HEK293 (cell line): ENCODE measurements at regions not wholly inside any gene's neighbourhood (a gene's known extent, or its start where the extent isn't known, plus 50 kb on each side); places are given as distances from the start of the nearest gene placed in this dataset.

Experiments
- CTCF ChIA-PET: fragments of 350-600 bp; formaldehyde crosslinking; extraction: SDS; loops from one replicate; lab custom pipeline; 2021; ENCODE audit warnings: antibody characterized with exemption; lab: Yijun Ruan, JAX
- POLR2A ChIA-PET: fragments of 300-600 bp; formaldehyde crosslinking; extraction: SDS; loops from one replicate; lab custom pipeline; 2020; ENCODE audit warnings: antibody characterized with exemption, inconsistent platforms; lab: Yijun Ruan, JAX
- H3K27ac ChIP-seq: fragments of 200-500 bp; sonication (Bioruptor generic); 2 replicates; pipeline ENCODE4 v1.5.1; 2014; ENCODE audit warnings: low read depth, low read length, control low read depth, inconsistent platforms; ENCODE audit errors: extremely low read depth
- H3K36me3 ChIP-seq, 2 experiments: fragments of 200-500 bp in 1 of 2; sonication (Bioruptor generic) in 1 of 2; 1 replicate in 1 of 2; 2 replicates in 1 of 2; pipeline ENCODE4 v1.5.1; 2014 to 2017; ENCODE audit warnings: inconsistent platforms in 2 of 2, low read length in 2 of 2; ENCODE audit not compliant: control insufficient read depth in 2 of 2, insufficient read depth in 1 of 2
- H3K4me1 ChIP-seq: fragments of 200-500 bp; sonication (Bioruptor generic); 2 replicates; pipeline ENCODE4 v1.5.1; 2014; ENCODE audit warnings: mild to moderate bottlenecking, low read length, inconsistent platforms; ENCODE audit not compliant: control insufficient read depth, insufficient read depth
- H3K4me3 ChIP-seq: 2 replicates; pipeline ENCODE4 v1.5.1; 2011; ENCODE audit warnings: low read depth, mild to moderate bottlenecking, control low read depth, low read length, moderate library complexity
- H3K9me3 ChIP-seq: fragments of 200-500 bp; sonication (Bioruptor generic); 2 replicates; pipeline ENCODE4 v1.5.1; 2014; ENCODE audit warnings: low read depth, low read length, inconsistent platforms; ENCODE audit not compliant: control insufficient read depth, insufficient read depth
- EGR2 ChIP-seq: fragments of 450-650 bp; formaldehyde crosslinking; IDR thresholded peaks from 2 replicates; pipeline ENCODE4 v1.5.1; 2016; ENCODE audit warnings: low read depth, missing biosample characterization, missing genetic modification characterization
- FEZF1 ChIP-seq: fragments of 450-650 bp; formaldehyde crosslinking; IDR thresholded peaks from 2 replicates; pipeline ENCODE4 v1.5.1; 2016; ENCODE audit warnings: missing biosample characterization, missing genetic modification characterization
- HOXA7 ChIP-seq: sonication (generic); formaldehyde crosslinking; IDR thresholded peaks from 2 replicates; pipeline ENCODE4 v1.8.1; 2022; ENCODE audit warnings: missing genetic modification reagents, borderline replicate concordance
- HOXC10 ChIP-seq: sonication (generic); formaldehyde crosslinking; IDR thresholded peaks from 2 replicates; pipeline ENCODE4 v1.8.1; 2023; ENCODE audit warnings: mild to moderate bottlenecking, missing genetic modification reagents
- REPIN1 ChIP-seq: fragments of 450-650 bp; formaldehyde crosslinking; IDR thresholded peaks from 2 replicates; pipeline ENCODE4 v1.5.1; 2017; ENCODE audit warnings: missing biosample characterization, missing genetic modification characterization, low read depth
- WT1 ChIP-seq: fragments of 450-650 bp; formaldehyde crosslinking; IDR thresholded peaks from 2 replicates; pipeline ENCODE4 v1.5.1; 2016; ENCODE audit warnings: missing biosample characterization, missing genetic modification characterization
- YY2 ChIP-seq: fragments of 450-650 bp; formaldehyde crosslinking; IDR thresholded peaks from 2 replicates; pipeline ENCODE4 v1.5.1; 2016; ENCODE audit warnings: missing biosample characterization, missing genetic modification characterization
- ZNF138 ChIP-seq: fragments of 450-650 bp; formaldehyde crosslinking; IDR thresholded peaks from 2 replicates; pipeline ENCODE4 v1.5.1; 2016; ENCODE audit warnings: missing biosample characterization, missing genetic modification characterization, borderline replicate concordance
- ZNF155 ChIP-seq: fragments of 450-650 bp; formaldehyde crosslinking; IDR thresholded peaks from 2 replicates; pipeline ENCODE4 v1.5.1; 2016; ENCODE audit warnings: missing biosample characterization, missing genetic modification characterization
- ZNF266 ChIP-seq: fragments of 450-650 bp; formaldehyde crosslinking; IDR thresholded peaks from 2 replicates; pipeline ENCODE4 v1.5.1; 2016; ENCODE audit warnings: missing biosample characterization, missing genetic modification characterization, low read depth
- ZNF292 ChIP-seq: fragments of 450-650 bp; formaldehyde crosslinking; IDR thresholded peaks from 2 replicates; pipeline ENCODE4 v1.5.1; 2016; ENCODE audit warnings: low read depth, missing biosample characterization, missing genetic modification characterization, borderline replicate concordance
- ZNF311 ChIP-seq: fragments of 450-650 bp; formaldehyde crosslinking; IDR thresholded peaks from 2 replicates; pipeline ENCODE4 v1.5.1; 2017; ENCODE audit warnings: missing biosample characterization, missing genetic modification characterization, borderline replicate concordance
- ZNF398 ChIP-seq: fragments of 450-650 bp; formaldehyde crosslinking; IDR thresholded peaks from 2 replicates; pipeline ENCODE4 v1.5.1; 2017; ENCODE audit warnings: missing biosample characterization, missing genetic modification characterization
- ZNF521 ChIP-seq: fragments of 450-650 bp; formaldehyde crosslinking; IDR thresholded peaks from 2 replicates; pipeline ENCODE4 v1.5.1; 2017; ENCODE audit warnings: missing biosample characterization, mild to moderate bottlenecking, missing genetic modification characterization
- ZNF561 ChIP-seq: fragments of 450-650 bp; IDR thresholded peaks from 2 replicates; pipeline ENCODE4 v1.5.1; 2018; ENCODE audit warnings: missing biosample characterization, missing genetic modification characterization, borderline replicate concordance
- ZNF585B ChIP-seq: fragments of 450-650 bp; formaldehyde crosslinking; IDR thresholded peaks from 2 replicates; pipeline ENCODE4 v1.5.1; 2016; ENCODE audit warnings: missing biosample characterization, missing genetic modification characterization
- ZNF624 ChIP-seq: fragments of 450-650 bp; formaldehyde crosslinking; IDR thresholded peaks from 2 replicates; pipeline ENCODE4 v1.5.1; 2017; ENCODE audit warnings: missing biosample characterization, missing genetic modification characterization
- ZNF626 ChIP-seq: fragments of 450-650 bp; sonication (Bioruptor Pico); formaldehyde crosslinking; IDR thresholded peaks from 2 replicates; pipeline ENCODE4 v1.5.1; 2018; ENCODE audit warnings: missing biosample characterization, missing genetic modification characterization, inconsistent platforms
- ZNF658 ChIP-seq: fragments of 450-650 bp; formaldehyde crosslinking; IDR thresholded peaks from 2 replicates; pipeline ENCODE4; 2016; ENCODE audit warnings: missing biosample characterization, missing genetic modification characterization
- ZNF660 ChIP-seq: fragments of 450-650 bp; IDR thresholded peaks from 2 replicates; pipeline ENCODE4 v1.5.1; 2018; ENCODE audit warnings: missing biosample characterization, mild to moderate bottlenecking, missing genetic modification characterization
- ZNF677 ChIP-seq: fragments of 450-650 bp; IDR thresholded peaks from 2 replicates; pipeline ENCODE4 v1.5.0; 2018; ENCODE audit warnings: missing biosample characterization, mild to moderate bottlenecking, missing genetic modification characterization, moderate library complexity
- ZNF701 ChIP-seq: fragments of 450-650 bp; formaldehyde crosslinking; IDR thresholded peaks from 2 replicates; pipeline ENCODE4 v1.5.1; 2016; ENCODE audit warnings: missing biosample characterization, missing genetic modification characterization
- ZNF791 ChIP-seq: fragments of 450-650 bp; formaldehyde crosslinking; IDR thresholded peaks from 2 replicates; pipeline ENCODE4 v1.5.1; 2016; ENCODE audit warnings: missing biosample characterization, missing genetic modification characterization
- ZSCAN23 ChIP-seq: fragments of 450-650 bp; formaldehyde crosslinking; IDR thresholded peaks from 2 replicates; pipeline ENCODE4 v1.5.1; 2016; ENCODE audit warnings: missing biosample characterization, missing genetic modification characterization
- TF ChIP-seq, protein P1 (sequence below): fragments of 450-650 bp; formaldehyde crosslinking; IDR thresholded peaks from 2 replicates; pipeline ENCODE4 v1.5.1; 2016; ENCODE audit warnings: missing biosample characterization, missing genetic modification characterization, low read depth

DNA sequence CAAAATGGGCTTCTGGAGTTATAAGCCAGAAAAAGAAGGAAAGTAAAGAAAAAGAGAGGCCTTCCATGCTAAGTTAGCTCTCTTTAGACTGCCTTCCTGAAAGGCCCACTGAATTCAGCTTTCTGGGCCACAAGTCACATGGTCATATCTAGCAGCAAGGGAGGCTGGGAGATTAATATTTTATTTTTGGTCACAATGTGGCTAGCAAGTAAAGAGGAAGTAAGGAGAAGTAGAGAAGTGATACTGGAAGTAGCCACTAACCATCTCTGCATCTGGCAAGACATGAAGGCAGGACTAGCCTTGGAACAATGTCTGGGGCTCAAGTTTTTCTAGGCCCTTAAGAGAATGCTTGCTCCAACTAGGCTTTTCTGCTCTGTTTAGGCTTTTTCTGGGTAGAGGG, 81.8 kb upstream of the UBE2E1 start (continued):
- TF ChIP-seq ZNF266 (tag by site-specific recombination) = no peak
- TF ChIP-seq ZNF398 (tag by site-specific recombination) = no peak
- TF ChIP-seq YY2 (tag by site-specific recombination) = no peak

DNA sequence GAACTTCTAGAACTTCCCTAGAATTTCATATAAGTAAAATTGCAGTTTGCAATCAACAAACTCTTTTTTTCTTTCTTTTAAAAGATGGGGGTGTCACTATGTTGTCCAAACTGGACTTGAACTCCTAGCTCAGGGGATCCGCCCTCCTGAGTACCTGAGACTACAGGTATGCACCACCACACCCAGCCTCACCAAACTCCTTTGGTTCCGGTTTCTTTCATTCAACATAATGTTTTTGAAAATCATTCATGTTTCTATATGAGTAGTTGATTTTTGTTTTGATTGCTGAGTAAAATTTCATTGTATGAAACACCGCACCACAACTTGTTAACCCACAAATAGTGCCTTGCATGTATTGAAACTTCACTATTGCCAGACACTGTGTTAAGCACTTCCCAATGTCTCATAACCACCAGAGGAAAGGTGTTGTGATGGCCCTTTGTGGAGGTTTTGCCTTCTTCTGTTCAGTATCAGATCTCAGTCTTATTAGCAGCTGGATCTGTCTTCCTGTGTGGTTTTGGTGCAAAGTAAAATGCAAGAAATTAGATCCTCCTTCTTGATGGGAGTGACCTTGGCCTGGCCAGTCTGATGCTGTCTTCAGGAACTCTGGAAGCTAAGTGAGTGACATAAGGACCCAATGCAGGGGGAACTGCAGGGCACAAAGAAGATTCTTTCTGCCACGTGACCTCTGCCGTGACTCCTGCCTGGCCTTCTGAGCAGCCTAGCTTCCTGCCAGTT, 78.8 kb upstream of the UBE2E1 start:
- no peak overlapping the region for H3K27ac ChIP-seq
- ChIA-PET POLR2A (interaction anchor here (0.6 kb wide), 1 partner anchor 17 kb away, joined by 3 read pairs; no protein-coding TSS in a partner anchor), CTCF (no interaction called here)
- TF ChIP-seq, protein P1, sequence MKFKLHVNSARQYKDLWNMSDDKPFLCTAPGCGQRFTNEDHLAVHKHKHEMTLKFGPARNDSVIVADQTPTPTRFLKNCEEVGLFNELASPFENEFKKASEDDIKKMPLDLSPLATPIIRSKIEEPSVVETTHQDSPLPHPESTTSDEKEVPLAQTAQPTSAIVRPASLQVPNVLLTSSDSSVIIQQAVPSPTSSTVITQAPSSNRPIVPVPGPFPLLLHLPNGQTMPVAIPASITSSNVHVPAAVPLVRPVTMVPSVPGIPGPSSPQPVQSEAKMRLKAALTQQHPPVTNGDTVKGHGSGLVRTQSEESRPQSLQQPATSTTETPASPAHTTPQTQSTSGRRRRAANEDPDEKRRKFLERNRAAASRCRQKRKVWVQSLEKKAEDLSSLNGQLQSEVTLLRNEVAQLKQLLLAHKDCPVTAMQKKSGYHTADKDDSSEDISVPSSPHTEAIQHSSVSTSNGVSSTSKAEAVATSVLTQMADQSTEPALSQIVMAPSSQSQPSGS (tag by site-specific recombination) = no peak
- TF ChIP-seq FEZF1 (tag by site-specific recombination) (no peak), ZNF677 (tag by site-specific recombination) (no peak), ZNF624 (tag by site-specific recombination) (no peak), ZNF585B (tag by site-specific recombination) (no peak), ZNF791 (no peak), ZNF311 (tag by site-specific recombination) (no peak), ZNF660 (tag by site-specific recombination) (no peak), ZNF626 (tag by site-specific recombination) (no peak), ZNF138 (no peak), ZNF701 (tag by site-specific recombination) (no peak), HOXC10 (CRISPR knock-in tag) (no peak), REPIN1 (tag by site-specific recombination) (no peak), HOXA7 (no peak), ZNF561 (no peak), ZNF658 (no peak), ZNF155 (no peak), ZNF292 (tag by site-specific recombination) (no peak), ZSCAN23 (tag by site-specific recombination) (no peak)
- H3K4me3 ChIP-seq = no peak overlapping the region
- H3K4me1 ChIP-seq = no peaks in the 10 kb centered on the region
- no peaks in the 10 kb centered on the region for H3K36me3 ChIP-seq
- H3K9me3 ChIP-seq = no peaks in the 10 kb centered on the region

- no peaks in the 10 kb centered on the region for H3K36me3 ChIP-seq
- no peaks in the 10 kb centered on the region for H3K4me1 ChIP-seq
- ChIA-PET CTCF (interaction anchor here (0.6 to 1.1 kb wide), 2 partner anchors 28 to 32 kb away, joined by 3 read pairs; no protein-coding TSS in a partner anchor), POLR2A (interaction anchor here (1.0 kb wide), 1 partner anchor 188 kb away, joined by 4 read pairs; the partner anchor contains the start of genes NKIRAS1 and RPL15)
- no peak overlapping the region for H3K27ac ChIP-seq
- no peaks in the 10 kb centered on the region for H3K9me3 ChIP-seq
- no peak overlapping the region for H3K4me3 ChIP-seq
- TF ChIP-seq ZNF521 (tag by site-specific recombination) (no peak), EGR2 (0 out of 2 replicates have a peak, but pooled peaks have one; percentile 20), ZNF398 (tag by site-specific recombination) (peak; percentile 83), WT1 (0 out of 2 replicates have a peak, but pooled peaks have one; percentile 26)
Measured at GRCh38 chr3:23728601-23729117, 77.1 kb upstream of the UBE2E1 start.
